ENCODE measurements at regions not wholly inside any gene's neighbourhood (a gene's known extent, or its start where the extent isn't known, plus 50 kb on each side); places are given as distances from the start of the nearest gene placed in this dataset.

GRCh38 chr5:75961818-75962217 is 121.4 kb upstream of the SV2C start (continued):
- TF ChIP-seq PBX3 (IDR thresholded peaks at IDR 0.05), result no peak
- no peak for TF ChIP-seq BHLHE40 (IDR thresholded peaks at IDR 0.05; ENCODE audit: low read depth, low read length)
- no peak for TF ChIP-seq JUN (IDR thresholded peaks at IDR 0.05)
- TF ChIP-seq, protein P1, sequence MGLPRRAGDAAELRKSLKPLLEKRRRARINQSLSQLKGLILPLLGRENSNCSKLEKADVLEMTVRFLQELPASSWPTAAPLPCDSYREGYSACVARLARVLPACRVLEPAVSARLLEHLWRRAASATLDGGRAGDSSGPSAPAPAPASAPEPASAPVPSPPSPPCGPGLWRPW (IDR thresholded peaks at IDR 0.05), result no peak
- TF ChIP-seq GATA3 (IDR thresholded peaks at IDR 0.05; ENCODE audit: borderline replicate concordance), result no peak
- no peak for TF ChIP-seq NFE2L2 (conservative IDR thresholded peaks at IDR 0.05; ENCODE audit: low read length)
- no peak for TF ChIP-seq FOSB (CRISPR knock-in tag; IDR thresholded peaks at IDR 0.05)

GRCh38 chr5:75960129-75960528 is 123.1 kb upstream of the SV2C start:
- H3K9me3 ChIP-seq, result no peaks in the 10 kb centered on the region
- H3K27ac ChIP-seq, result no peak overlapping the region
- ChIA-PET CTCF (no interaction called here), POLR2A (no interaction called here)
- FAIRE-seq, result no peak
- TF ChIP-seq ZFP36 (IDR thresholded peaks at IDR 0.05; ENCODE audit: borderline replicate concordance, partially characterized antibody) (no peak), NPAS2 (CRISPR knock-in tag; IDR thresholded peaks at IDR 0.05; ENCODE audit: borderline replicate concordance) (no peak), EP300 (IDR thresholded peaks at IDR 0.05) (no peak), MAFK (IDR thresholded peaks at IDR 0.05; ENCODE audit: partially characterized antibody) (no peak), SMC3 (IDR thresholded peaks at IDR 0.05) (no peak), POLR2AphosphoS2 (conservative IDR thresholded peaks at IDR 0.05; ENCODE audit: low read length) (no peak), TP53 (CRISPR knock-in tag; IDR thresholded peaks at IDR 0.05) (no peak)
- DNase-seq (ENCODE audit: low read depth in 1 of 2, low spot score in 1 of 2), result no peak
- no peak for ATAC-seq
- no peak overlapping the region for H3K4me3 ChIP-seq
- no peaks in the 10 kb centered on the region for H3K4me1 ChIP-seq
- H3K4me2 ChIP-seq, result no peak overlapping the region

- TF ChIP-seq NPAS2 (CRISPR knock-in tag; IDR thresholded peaks at IDR 0.05; ENCODE audit: borderline replicate concordance), result no peak
- no peak for TF ChIP-seq NFE2L2 (conservative IDR thresholded peaks at IDR 0.05; ENCODE audit: low read length)
- no peak for TF ChIP-seq JUN (IDR thresholded peaks at IDR 0.05)
- TF ChIP-seq TFCP2L1 (CRISPR knock-in tag; IDR thresholded peaks at IDR 0.05), result no peak
- TF ChIP-seq PHF8 (IDR thresholded peaks at IDR 0.05; ENCODE audit: borderline replicate concordance, low read depth), result no peak
- TF ChIP-seq, protein P2, sequence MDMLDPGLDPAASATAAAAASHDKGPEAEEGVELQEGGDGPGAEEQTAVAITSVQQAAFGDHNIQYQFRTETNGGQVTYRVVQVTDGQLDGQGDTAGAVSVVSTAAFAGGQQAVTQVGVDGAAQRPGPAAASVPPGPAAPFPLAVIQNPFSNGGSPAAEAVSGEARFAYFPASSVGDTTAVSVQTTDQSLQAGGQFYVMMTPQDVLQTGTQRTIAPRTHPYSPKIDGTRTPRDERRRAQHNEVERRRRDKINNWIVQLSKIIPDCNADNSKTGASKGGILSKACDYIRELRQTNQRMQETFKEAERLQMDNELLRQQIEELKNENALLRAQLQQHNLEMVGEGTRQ (IDR thresholded peaks at IDR 0.05), result no peak
- TF ChIP-seq POLR2AphosphoS2 (conservative IDR thresholded peaks at IDR 0.05; ENCODE audit: low read length), result no peak
- TF ChIP-seq HOXA7 (CRISPR knock-in tag; IDR thresholded peaks at IDR 0.05), result no peak
- TF ChIP-seq RFX5 (IDR thresholded peaks at IDR 0.05), result no peak
- no peak for TF ChIP-seq CHD2 (IDR thresholded peaks at IDR 0.05; ENCODE audit: low read length, partially characterized antibody)
- no peak for TF ChIP-seq EHF (CRISPR knock-in tag; IDR thresholded peaks at IDR 0.05)
- TF ChIP-seq TP53 (CRISPR knock-in tag; IDR thresholded peaks at IDR 0.05), result no peak
- no peak for TF ChIP-seq RARB (CRISPR knock-in tag; IDR thresholded peaks at IDR 0.05)
- TF ChIP-seq HOXB13 (CRISPR knock-in tag; IDR thresholded peaks at IDR 0.05; ENCODE audit: low read depth), result no peak
- Histone ChIP-seq H3K4me2 (no peak overlapping the region), H3K4me1 (no peaks in the 10 kb centered on the region), H3K27ac (no peak overlapping the region), H3K9me3 (no peaks in the 10 kb centered on the region), H3K4me3 (no peak overlapping the region)
- FAIRE-seq (no peak), ATAC-seq (no peak), DNase-seq (ENCODE audit: low read depth in 1 of 2, low spot score in 1 of 2) (no peak)
- ChIA-PET POLR2A (no interaction called here), CTCF (no interaction called here)
- WGBS (ENCODE audit: missing lambda C conversion rate), result 0% methylated on average over 1 of the region's 1 CpG
Observed at GRCh38 chr5:75952963-75953362, 130.2 kb upstream of the SV2C start.

DNA sequence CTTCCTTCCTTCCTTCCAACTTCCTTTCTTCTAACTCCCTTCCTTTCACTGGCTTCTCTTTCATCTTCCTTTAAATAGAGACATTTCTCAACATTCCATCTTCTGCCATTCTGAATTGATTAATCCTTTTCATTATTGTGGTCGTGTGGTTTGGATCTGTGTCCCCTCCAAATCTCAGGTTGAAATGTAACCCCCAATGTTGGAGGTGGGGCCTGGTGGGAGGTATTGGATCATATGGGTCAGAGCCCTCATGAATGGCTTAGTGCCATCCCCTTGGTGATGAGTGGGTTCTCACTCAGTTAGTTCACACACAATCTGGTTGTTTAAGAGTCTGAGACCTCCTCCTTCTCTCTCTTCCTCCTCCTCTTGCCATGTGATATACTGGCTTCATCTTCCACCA is 130.9 kb upstream of the SV2C start:
- Histone ChIP-seq H3K4me3 (no peak overlapping the region), H3K27ac (no peak overlapping the region), H3K9me3 (no peaks in the 10 kb centered on the region), H3K4me1 (no peaks in the 10 kb centered on the region), H3K4me2 (no peak overlapping the region)
- WGBS (ENCODE audit: missing lambda C conversion rate), result 0% methylated on average over 1 of the region's 1 CpG
- DNase-seq (ENCODE audit: low read depth in 1 of 2, low spot score in 1 of 2) (no peak), FAIRE-seq (no peak), ATAC-seq (no peak)
- CTCF ChIA-PET, result no interaction called here
- POLR2A ChIA-PET, result no interaction called here
- no peak for TF ChIP-seq BHLHE40 (IDR thresholded peaks at IDR 0.05; ENCODE audit: low read depth, low read length)
- no peak for TF ChIP-seq CBX8 (IDR thresholded peaks at IDR 0.05)
- no peak for TF ChIP-seq PHF8 (IDR thresholded peaks at IDR 0.05; ENCODE audit: borderline replicate concordance, low read depth)
- no peak for TF ChIP-seq MAFK (IDR thresholded peaks at IDR 0.05; ENCODE audit: partially characterized antibody)
- TF ChIP-seq FOSL2 (IDR thresholded peaks at IDR 0.05), result no peak
- TF ChIP-seq FOSL2 (CRISPR knock-in tag; IDR thresholded peaks at IDR 0.05), result no peak
- TF ChIP-seq POLR2AphosphoS2 (conservative IDR thresholded peaks at IDR 0.05; ENCODE audit: low read length), result no peak
